GM12864 (cell line): ENCODE measurements at regions not wholly inside any gene's neighbourhood (a gene's known extent, or its start where the extent isn't known, plus 50 kb on each side); places are given as distances from the start of the nearest gene placed in this dataset.

Experiments used
- DNase-seq: peaks from one replicate; pipeline ENCODE4 v3.0.0-alpha.2; 2011; ENCODE audit warnings: low read depth
- H3K4me3 ChIP-seq: 2 replicates; pipeline ENCODE4 v1.5.1; 2011; ENCODE audit warnings: mild to moderate bottlenecking, low read depth, low read length, control low read depth
- TF ChIP-seq, protein P1 (sequence below): IDR thresholded peaks from 2 replicates; pipeline ENCODE4 v1.5.1; 2011; ENCODE audit warnings: low read depth, mild to moderate bottlenecking, moderate library complexity, low read length, control low read depth, inconsistent platforms; ENCODE audit errors: missing control alignments

DNA sequence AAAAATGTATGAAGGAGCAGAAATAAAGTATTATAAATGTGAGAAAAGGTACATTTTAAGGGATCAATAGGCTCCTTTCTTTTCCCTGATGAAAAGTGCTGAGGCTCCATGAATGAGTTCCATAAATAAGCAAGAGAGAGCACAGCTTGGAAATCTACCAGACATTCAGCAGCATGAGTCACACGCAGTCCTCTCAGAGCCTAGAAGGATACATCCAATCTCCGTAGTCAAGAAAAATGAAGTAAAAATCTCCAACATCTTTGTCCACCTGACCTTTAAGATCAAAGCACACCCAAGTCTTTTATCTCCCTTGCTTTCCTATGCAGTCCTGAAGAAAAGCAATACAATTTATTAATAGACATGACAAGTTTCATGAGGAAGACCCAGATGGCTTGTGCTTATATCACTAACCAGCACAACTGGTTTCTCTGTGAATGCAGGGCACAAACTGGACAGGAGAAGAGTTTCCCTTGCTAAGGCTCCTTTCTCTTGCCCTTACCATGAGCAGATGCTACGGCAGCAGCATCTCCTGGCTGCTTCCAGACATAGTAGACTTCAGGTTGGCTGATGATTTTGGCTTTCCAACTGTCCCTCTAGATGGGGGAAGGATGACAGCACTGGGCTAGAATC, 730.8 kb downstream of the EFNB2 start:
- no peak overlapping the region for H3K4me3 ChIP-seq
- TF ChIP-seq, protein P1, sequence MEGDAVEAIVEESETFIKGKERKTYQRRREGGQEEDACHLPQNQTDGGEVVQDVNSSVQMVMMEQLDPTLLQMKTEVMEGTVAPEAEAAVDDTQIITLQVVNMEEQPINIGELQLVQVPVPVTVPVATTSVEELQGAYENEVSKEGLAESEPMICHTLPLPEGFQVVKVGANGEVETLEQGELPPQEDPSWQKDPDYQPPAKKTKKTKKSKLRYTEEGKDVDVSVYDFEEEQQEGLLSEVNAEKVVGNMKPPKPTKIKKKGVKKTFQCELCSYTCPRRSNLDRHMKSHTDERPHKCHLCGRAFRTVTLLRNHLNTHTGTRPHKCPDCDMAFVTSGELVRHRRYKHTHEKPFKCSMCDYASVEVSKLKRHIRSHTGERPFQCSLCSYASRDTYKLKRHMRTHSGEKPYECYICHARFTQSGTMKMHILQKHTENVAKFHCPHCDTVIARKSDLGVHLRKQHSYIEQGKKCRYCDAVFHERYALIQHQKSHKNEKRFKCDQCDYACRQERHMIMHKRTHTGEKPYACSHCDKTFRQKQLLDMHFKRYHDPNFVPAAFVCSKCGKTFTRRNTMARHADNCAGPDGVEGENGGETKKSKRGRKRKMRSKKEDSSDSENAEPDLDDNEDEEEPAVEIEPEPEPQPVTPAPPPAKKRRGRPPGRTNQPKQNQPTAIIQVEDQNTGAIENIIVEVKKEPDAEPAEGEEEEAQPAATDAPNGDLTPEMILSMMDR, result no peak
- no peak for DNase-seq

DNA sequence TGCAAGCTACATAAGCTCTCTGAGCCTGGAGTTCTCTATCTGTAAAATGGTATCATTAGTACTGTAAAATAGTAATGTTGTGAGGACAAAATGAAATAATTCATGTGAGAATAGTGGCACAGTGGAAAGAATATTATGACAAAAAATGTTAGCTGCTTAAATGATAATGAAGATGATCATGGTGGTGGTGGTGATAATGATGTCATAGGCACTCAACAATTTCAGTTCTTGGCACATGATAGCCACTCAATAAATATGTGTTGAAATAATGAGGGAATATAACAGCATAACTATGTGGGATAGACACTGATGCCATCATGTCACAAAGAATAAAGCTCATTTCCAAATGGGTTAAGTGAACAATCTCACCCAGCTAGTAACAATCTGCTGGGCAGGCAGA, 736.3 kb downstream of the EFNB2 start:
- DNase-seq, result no peak
- TF ChIP-seq, protein P1, result no peak
- H3K4me3 ChIP-seq, result no peak overlapping the region

DNA sequence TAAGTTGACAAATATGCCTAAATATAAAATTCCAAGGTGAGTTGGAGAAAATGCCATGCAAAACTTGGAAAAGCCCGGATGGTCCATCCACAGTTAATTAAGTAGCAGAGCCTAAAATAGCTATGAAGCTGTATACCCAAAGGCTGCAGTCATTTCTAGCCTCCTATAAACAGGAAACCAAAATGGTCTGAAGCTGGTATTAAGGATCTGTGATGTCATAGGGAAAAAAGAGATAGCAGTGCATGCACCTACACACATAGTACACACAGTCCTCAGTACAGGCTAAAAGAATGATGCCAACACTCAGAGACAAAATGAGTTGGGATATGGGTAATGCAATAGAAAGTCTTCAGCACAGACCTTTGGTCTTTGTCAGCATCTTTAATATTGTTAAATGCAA, 736.9 kb downstream of the EFNB2 start:
- H3K4me3 ChIP-seq, result no peak overlapping the region
- TF ChIP-seq, protein P1, result no peak
- DNase-seq, result no peak

DNA sequence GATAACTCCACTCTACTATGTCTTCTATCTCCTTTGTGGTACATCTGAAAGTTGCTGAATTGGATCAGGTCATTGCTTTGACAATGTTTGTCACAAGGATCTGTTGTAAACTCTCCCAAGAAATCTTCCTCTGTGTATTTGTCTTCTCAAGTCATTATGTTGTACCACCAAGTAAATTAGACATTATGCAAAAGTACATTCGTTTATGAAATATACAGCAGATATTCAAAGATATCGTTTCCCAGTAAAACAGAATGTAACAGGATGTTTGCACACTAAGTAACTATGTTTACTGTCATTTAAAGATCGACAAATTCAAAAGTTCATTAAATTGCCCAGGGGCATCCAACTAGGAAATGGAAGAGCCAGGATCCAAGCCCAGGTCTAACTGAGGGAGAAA, 739.4 kb downstream of the EFNB2 start:
- no peak overlapping the region for H3K4me3 ChIP-seq
- TF ChIP-seq, protein P1, result no peak
- no peak for DNase-seq

DNA sequence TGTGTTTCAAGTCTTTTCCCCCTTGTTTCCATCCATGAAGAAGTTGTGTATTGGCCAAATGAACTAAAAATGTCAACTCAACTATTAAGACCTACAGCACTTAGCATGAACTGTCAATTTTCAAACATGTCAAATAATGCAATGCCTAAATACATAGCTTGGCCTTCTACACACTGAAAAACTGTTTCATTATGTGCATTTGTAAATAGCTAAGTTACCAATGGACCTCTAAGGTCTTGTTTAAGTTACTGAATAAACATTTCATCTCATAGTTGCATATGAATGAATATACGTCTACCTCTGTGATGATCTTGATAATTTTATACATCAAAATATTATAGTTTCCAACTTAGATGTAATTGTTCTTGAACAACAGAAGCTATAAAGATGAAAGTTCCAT, 744.5 kb downstream of the EFNB2 start:
- TF ChIP-seq, protein P1, result no peak
- no peak for DNase-seq
- H3K4me3 ChIP-seq, result no peak overlapping the region

DNA sequence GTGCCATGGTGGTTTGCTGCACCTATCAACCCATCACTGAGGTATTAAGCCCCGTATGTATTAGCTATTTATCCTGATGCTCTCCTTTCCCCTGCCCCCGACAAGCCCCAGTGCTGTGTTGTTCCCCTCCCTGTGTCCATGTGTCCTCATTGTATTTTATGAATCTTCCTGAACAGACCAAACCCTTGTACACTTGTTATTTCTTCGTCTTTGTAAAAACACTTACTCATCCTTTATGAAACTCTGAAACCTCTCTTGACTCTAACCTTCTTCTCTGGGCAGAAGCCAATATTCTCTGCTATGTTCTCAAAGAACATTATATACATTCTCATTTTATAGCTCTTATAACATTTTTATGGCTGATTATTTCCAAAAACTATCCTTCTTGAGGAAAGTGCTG, 746.9 kb downstream of the EFNB2 start:
- TF ChIP-seq, protein P1, result no peak
- no peak for DNase-seq
- H3K4me3 ChIP-seq, result no peak overlapping the region

DNA sequence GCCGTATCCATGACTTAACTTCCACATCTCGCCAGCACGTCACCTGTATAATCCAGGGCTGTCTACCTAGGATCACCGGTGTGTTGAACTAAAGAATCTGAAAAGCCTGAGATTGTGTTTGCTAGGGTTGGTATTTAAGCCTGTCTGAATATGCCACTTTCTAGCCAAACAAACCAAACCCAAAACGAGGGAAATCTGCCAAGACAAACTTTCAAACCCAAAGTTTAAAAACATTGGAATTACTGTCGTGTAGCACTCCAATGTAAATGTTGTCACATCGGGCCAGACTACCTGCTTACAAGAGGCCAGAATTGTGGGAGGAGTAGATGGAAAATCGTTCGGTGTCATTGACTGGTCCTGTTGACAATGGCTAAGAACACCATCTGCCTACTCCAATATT, 747.8 kb downstream of the EFNB2 start:
- TF ChIP-seq, protein P1, result no peak
- DNase-seq, result no peak
- H3K4me3 ChIP-seq, result no peak overlapping the region
